ENCODE measurements at regions not wholly inside any gene's neighbourhood (a gene's known extent, or its start where the extent isn't known, plus 50 kb on each side); places are given as distances from the start of the nearest gene placed in this dataset.

GRCh38 chr1:60833173-60833572 is 249.2 kb upstream of the NFIA start:
- Histone ChIP-seq H3K4me2 (ENCODE audit: low read length) (no peak overlapping the region), H3K27ac (ENCODE audit: low read depth, low read length) (no peak overlapping the region), H3K79me2 (ENCODE audit: insufficient read depth, low read length) (no peaks in the 10 kb centered on the region), H4K20me1 (ENCODE audit: insufficient read depth) (no peaks in the 10 kb centered on the region), H3K4me1 (ENCODE audit: control insufficient read depth in 1 of 2, insufficient read depth in 2 of 2, low read length in 2 of 2) (no peaks in the 10 kb centered on the region; a peak in 1 of 4 replicates), H3K9me3 (ENCODE audit: control insufficient read depth in 1 of 2, insufficient read depth in 1 of 2, low read depth in 1 of 2, low read length in 2 of 2) (no peaks in the 10 kb centered on the region), H3K36me3 (ENCODE audit: control insufficient read depth in 1 of 2, insufficient read depth in 2 of 2, low read length in 2 of 2) (no peaks in the 10 kb centered on the region), H3K4me3 (replicated peaks in 1 of 2; ENCODE audit: low read depth in 1 of 2, low read length in 2 of 2) (no peak overlapping the region), H3K9ac (ENCODE audit: low read length) (no peak overlapping the region), H2AFZ (ENCODE audit: low read depth, low read length, poor library complexity, severe bottlenecking) (no peak overlapping the region), H3K27me3 (ENCODE audit: insufficient read depth, low read length) (peaks cover 53% of the 10 kb centered on the region), H3K9me2 (ENCODE audit: insufficient read depth) (no peaks in the 10 kb centered on the region)
- no TSS peak for BruUV-seq (replicated peaks)
- intact Hi-C loops (cut with micrococcal nuclease) = no loop called here
- RAD21 ChIA-PET (ENCODE audit: low non-redundant PET in 1 of 2, low total read pairs in 2 of 2, uncharacterized antibody in 2 of 2, unreplicated experiment in 2 of 2) = no interaction called here
- POLR2A ChIA-PET = no interaction called here
- CTCF ChIA-PET = no interaction called here
- ATAC-seq = no peak
- no peak for DNase-seq (ENCODE audit: low read depth, low spot score)
- TF ChIP-seq YY1 (IDR thresholded peaks at IDR 0.05; ENCODE audit: extremely low read depth, insufficient replicate concordance, low read depth, low read length) = no peak
- no peak for TF ChIP-seq ZBTB33 (IDR thresholded peaks at IDR 0.05; ENCODE audit: extremely low read depth, insufficient replicate concordance, low read length)
- no peak for TF ChIP-seq EZH2phosphoT487 (IDR thresholded peaks at IDR 0.05; ENCODE audit: borderline replicate concordance)
- TF ChIP-seq EZH2 (IDR thresholded peaks at IDR 0.05) = no peak
- no peak for TF ChIP-seq POLR2AphosphoS5 (IDR thresholded peaks at IDR 0.05; ENCODE audit: low read depth, low read length)
- TF ChIP-seq CEBPB (IDR thresholded peaks at IDR 0.05; ENCODE audit: low read depth) = no peak
- TF ChIP-seq RAD21 (IDR thresholded peaks at IDR 0.05; ENCODE audit: low read depth) = no peak
- TF ChIP-seq EGR1 (IDR thresholded peaks at IDR 0.05; ENCODE audit: low read depth) = no peak
- TF ChIP-seq JUND (IDR thresholded peaks at IDR 0.05) = no peak
- TF ChIP-seq POLR2A (IDR thresholded peaks at IDR 0.05; ENCODE audit: borderline replicate concordance, extremely low read depth, insufficient read depth, insufficient read length) = no peak
- no peak for TF ChIP-seq FOSL1 (IDR thresholded peaks at IDR 0.05; ENCODE audit: low read depth)
- no peak for TF ChIP-seq SRF (IDR thresholded peaks at IDR 0.05; ENCODE audit: low read depth)
- TF ChIP-seq MAX (IDR thresholded peaks at IDR 0.05) = no peak

Data from HCT116 (cell line).